Mucosa of rectum (tissue), 2 donors: ENCODE measurements at regions not wholly inside any gene's neighbourhood (a gene's known extent, or its start where the extent isn't known, plus 50 kb on each side); places are given as distances from the start of the nearest gene placed in this dataset.

Source experiments
- H3K27ac ChIP-seq, 2 donors: one replicate each; pipeline ENCODE4 v1.7.0; 2013; ENCODE audit warnings: inconsistent platforms in 2 of 2, low read depth in 2 of 2, low read length in 2 of 2
- H3K27me3 ChIP-seq, 2 donors: one replicate each; pipeline ENCODE4 v1.7.0; 2013; ENCODE audit warnings: low read length in 2 of 2; ENCODE audit not compliant: control insufficient read depth in 2 of 2, insufficient read depth in 2 of 2
- H3K36me3 ChIP-seq, 2 donors: one replicate each; pipeline ENCODE4 v1.7.0; 2013; ENCODE audit warnings: low read length in 2 of 2; ENCODE audit not compliant: control insufficient read depth in 2 of 2, insufficient read depth in 2 of 2
- H3K4me1 ChIP-seq, 2 donors: one replicate each; pipeline ENCODE4 v1.7.0; 2013; ENCODE audit warnings: low read length in 2 of 2, mild to moderate bottlenecking in 1 of 2; ENCODE audit not compliant: control insufficient read depth in 2 of 2, insufficient read depth in 2 of 2
- H3K4me3 ChIP-seq, 2 donors: one replicate each; pipeline ENCODE4 v1.7.0; 2013; ENCODE audit warnings: low read length in 2 of 2
- H3K9ac ChIP-seq, 2 donors: one replicate each; pipeline ENCODE4 v1.7.0; 2013; ENCODE audit warnings: low read length in 2 of 2, low read depth in 1 of 2, mild to moderate bottlenecking in 1 of 2
- H3K9me3 ChIP-seq, 2 donors: one replicate each; pipeline ENCODE4 v1.7.0; 2013; ENCODE audit warnings: low read length in 2 of 2; ENCODE audit not compliant: control insufficient read depth in 2 of 2
- donor health status: healthy.
- donor health status: Normal muscosa, but diverticular disease.

- Histone ChIP-seq H3K4me3 (no peak overlapping the region), H3K27ac (no peak overlapping the region), H3K4me1 (no peaks in the 10 kb centered on the region), H3K9ac (no peak overlapping the region), H3K9me3 (no peaks in the 10 kb centered on the region), H3K36me3 (no peaks in the 10 kb centered on the region), H3K27me3 (no peaks in the 10 kb centered on the region)
Observed at GRCh38 chr5:155598552-155598951, 585.0 kb downstream of the KIF4B start.

- Histone ChIP-seq H3K27ac (no peak overlapping the region), H3K36me3 (no peaks in the 10 kb centered on the region), H3K4me1 (no peaks in the 10 kb centered on the region), H3K4me3 (no peak overlapping the region), H3K9ac (no peak overlapping the region), H3K27me3 (no peaks in the 10 kb centered on the region), H3K9me3 (no peaks in the 10 kb centered on the region)
Observed at GRCh38 chr5:155605920-155606319, 592.4 kb downstream of the KIF4B start.

DNA sequence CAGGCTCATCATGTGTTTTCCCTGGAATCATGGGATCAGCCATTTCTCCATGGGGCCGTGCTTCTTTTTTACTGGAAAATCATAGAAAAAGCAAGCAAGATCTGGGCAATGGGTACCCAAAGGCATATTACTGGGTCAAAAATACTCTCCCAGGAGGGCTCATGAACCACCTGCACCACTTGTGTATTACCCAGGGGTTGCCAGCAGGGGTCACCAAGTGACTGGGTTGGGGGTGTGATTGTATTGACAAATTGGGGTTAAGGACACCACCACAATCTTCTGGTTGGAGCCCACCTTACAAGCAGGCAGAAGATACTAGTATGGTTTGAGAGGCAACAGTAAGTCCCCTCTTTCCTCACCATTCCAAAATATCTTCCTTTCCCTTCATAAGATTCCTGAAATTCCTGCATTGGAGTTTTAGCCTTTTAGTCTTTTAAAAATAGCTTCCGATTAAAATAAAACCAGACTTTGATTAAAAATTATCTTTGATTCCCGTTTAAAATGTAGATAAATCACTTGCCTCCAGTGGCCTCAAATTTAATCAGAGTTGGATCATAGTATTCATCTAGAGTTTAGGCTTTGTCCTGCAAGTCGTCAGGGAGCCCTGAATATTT is 603.3 kb downstream of the KIF4B start:
- Histone ChIP-seq H3K9ac (no peak overlapping the region), H3K27ac (no peak overlapping the region), H3K4me3 (no peak overlapping the region), H3K36me3 (no peaks in the 10 kb centered on the region), H3K9me3 (no peaks in the 10 kb centered on the region), H3K4me1 (no peaks in the 10 kb centered on the region), H3K27me3 (peaks cover 0 to 4% of the 10 kb centered on the region in 2 donors)

GRCh38 chr5:155619688-155620087 is 606.1 kb downstream of the KIF4B start:
- Histone ChIP-seq H3K9me3 (no peaks in the 10 kb centered on the region), H3K4me3 (no peak overlapping the region), H3K9ac (no peak overlapping the region), H3K4me1 (peaks cover 4 to 5% of the 10 kb centered on the region in 2 donors), H3K27me3 (no peaks in the 10 kb centered on the region), H3K27ac (no peak overlapping the region), H3K36me3 (no peaks in the 10 kb centered on the region)

DNA sequence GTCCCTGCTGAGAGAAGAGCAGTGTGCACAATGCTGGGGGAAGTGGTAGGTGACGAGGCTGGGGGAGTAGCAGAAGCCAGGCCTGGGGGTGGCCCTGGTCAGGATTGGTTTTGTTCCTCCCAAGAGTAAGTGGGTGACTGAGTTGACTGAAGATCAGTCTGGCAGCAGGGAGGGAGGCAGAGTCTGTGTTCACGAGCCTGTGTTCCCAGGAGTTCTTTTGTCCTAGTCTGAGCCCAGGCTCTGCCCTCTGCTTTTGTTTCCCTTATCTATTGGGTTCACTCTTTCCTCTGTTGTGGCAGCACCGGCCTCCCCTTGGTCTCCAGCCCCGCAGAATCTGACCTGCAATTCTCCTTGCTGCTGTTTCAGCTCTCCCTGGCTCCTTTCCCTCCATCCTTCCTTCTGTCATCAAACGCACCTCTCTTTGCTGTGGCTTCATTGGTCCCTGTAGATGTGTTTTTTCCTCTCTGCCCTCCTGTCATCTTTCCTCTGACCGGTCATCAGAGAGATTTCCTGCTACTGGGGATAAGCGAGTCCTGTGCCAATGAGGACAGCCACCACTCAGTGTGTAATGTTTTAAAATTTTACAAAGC is 607.4 kb downstream of the KIF4B start:
- no peak overlapping the region for H3K9ac ChIP-seq
- H3K27ac ChIP-seq = no peak overlapping the region
- no peaks in the 10 kb centered on the region for H3K27me3 ChIP-seq
- no peak overlapping the region for H3K4me3 ChIP-seq
- peaks cover 9 to 12% of the 10 kb centered on the region in 2 donors for H3K4me1 ChIP-seq
- no peaks in the 10 kb centered on the region for H3K9me3 ChIP-seq
- no peaks in the 10 kb centered on the region for H3K36me3 ChIP-seq

DNA sequence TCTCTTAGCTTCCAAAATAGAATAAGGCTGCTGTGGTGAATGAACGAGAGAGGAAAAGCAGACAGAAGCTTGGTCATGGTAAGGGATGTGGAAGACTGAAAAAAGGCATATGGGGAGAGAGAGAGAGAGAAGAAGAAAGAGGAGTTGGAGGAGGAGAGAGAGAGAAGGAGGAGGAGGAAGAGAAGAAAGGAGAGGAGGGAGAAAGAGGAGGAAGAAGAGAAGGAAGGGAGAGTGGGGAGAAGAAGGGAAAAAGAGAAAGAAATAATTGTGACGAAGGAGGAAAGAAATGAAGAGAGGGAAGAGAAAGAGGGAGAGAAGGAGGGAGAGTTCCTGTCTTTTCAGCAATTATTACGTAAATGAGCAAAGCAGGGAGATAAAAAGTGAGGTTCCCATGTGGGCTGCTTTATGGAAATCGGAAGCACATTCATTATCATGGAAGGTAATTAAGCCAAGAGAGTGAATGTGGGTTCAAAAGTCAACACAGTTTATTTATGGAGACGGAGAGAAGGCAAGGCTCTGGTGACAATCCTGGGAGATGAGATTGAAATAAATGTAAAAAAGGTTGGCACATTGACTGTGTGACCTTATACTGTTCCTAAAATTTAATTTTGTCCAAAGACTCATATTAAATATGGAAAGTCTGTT is 611.2 kb downstream of the KIF4B start:
- no peaks in the 10 kb centered on the region for H3K27me3 ChIP-seq

DNA sequence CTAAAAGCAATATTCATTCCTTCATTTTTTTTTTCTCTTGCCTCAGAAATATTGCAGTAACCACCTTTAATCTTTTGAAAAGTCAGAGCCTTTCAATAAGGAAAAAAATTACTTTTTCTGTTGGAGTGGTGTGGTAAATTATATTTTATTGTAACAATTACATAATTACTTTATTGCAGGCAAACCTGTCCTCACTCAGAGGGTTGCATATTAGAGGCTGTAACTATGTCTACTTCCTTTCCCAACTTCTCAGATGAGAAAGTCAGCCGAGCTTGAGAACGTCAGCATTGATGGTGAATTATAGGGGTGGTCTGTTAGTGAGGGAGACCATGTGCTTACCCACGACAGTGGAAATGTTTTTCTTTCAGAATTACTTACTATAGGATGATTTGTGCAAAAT is 611.8 kb downstream of the KIF4B start:
- Histone ChIP-seq H3K27me3 (no peaks in the 10 kb centered on the region), H3K27ac (peak overlapping the region; percentile 31 to 65), H3K36me3 (no peaks in the 10 kb centered on the region), H3K4me1 (peaks cover 9 to 18% of the 10 kb centered on the region in 2 donors), H3K9me3 (no peaks in the 10 kb centered on the region), H3K9ac (no peak overlapping the region), H3K4me3 (peak overlapping the region; percentile 6 to 50)

More for the DNA sequence above, 611.2 kb downstream of the KIF4B start:
- H3K4me3 ChIP-seq = peak overlapping the region; percentile 20 to 50
- H3K9ac ChIP-seq = no peak overlapping the region
- peak overlapping the region; percentile 21 to 52 for H3K27ac ChIP-seq
- no peaks in the 10 kb centered on the region for H3K9me3 ChIP-seq
- peaks cover 9 to 18% of the 10 kb centered on the region in 2 donors for H3K4me1 ChIP-seq
- no peaks in the 10 kb centered on the region for H3K36me3 ChIP-seq

- Histone ChIP-seq H3K36me3 (no peaks in the 10 kb centered on the region), H3K27ac (peak overlapping the region; percentile 31 to 65), H3K27me3 (no peaks in the 10 kb centered on the region), H3K9ac (no peak overlapping the region), H3K4me1 (peaks cover 9 to 21% of the 10 kb centered on the region in 2 donors), H3K9me3 (no peaks in the 10 kb centered on the region), H3K4me3 (no peak overlapping the region)
Observed at GRCh38 chr5:155625897-155626543, 612.5 kb downstream of the KIF4B start.

DNA sequence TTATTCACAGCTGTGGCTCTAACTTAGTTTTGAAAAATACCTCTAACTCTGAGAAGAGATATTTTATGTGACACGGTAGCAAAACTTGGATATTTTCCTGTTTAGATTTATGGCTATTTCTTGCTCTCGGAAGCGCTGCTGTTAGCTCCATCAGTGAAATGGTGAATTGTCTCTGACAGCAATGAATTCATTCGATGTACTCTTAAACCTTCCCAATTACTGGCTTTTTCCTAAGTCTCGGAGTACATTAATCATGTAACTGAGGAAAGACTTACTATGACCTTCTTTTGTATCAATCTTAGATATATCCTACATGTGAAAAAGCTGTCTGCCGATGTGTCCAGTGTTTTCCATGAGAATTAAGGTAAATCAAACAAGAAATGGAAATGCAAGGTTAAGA is 613.0 kb downstream of the KIF4B start:
- H3K9ac ChIP-seq = no peak overlapping the region
- H3K27me3 ChIP-seq = no peaks in the 10 kb centered on the region
- peaks cover 9 to 24% of the 10 kb centered on the region in 2 donors for H3K4me1 ChIP-seq
- no peaks in the 10 kb centered on the region for H3K36me3 ChIP-seq
- no peak overlapping the region for H3K27ac ChIP-seq
- H3K9me3 ChIP-seq = no peaks in the 10 kb centered on the region
- H3K4me3 ChIP-seq = no peak overlapping the region

DNA sequence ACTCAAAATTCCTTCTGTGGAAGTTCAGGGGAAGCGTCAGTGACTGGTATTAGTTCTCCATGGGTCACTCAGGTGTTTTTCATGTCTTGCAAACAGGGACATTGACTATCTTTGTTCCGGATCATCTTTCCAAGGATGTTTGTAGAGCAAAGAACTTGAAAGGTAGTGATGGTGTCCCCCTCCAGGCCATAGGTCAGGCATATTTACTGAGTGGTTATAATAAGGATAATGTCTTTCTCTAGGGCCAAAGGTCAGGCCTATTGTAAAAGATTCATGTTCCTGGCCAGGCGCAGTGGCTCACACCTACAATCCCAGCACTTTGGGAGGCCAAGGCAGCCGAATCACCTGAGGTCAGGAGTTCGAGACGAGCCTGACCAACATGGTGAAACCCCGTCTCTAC is 614.8 kb downstream of the KIF4B start:
- no peaks in the 10 kb centered on the region for H3K36me3 ChIP-seq

More for the DNA sequence above, 614.8 kb downstream of the KIF4B start:
- no peaks in the 10 kb centered on the region for H3K27me3 ChIP-seq
- no peak overlapping the region for H3K27ac ChIP-seq
- peaks cover 9 to 24% of the 10 kb centered on the region in 2 donors for H3K4me1 ChIP-seq
- H3K9ac ChIP-seq = no peak overlapping the region
- no peak overlapping the region for H3K4me3 ChIP-seq
- no peaks in the 10 kb centered on the region for H3K9me3 ChIP-seq
